ENCODE measurements at regions not wholly inside any gene's neighbourhood (a gene's known extent, or its start where the extent isn't known, plus 50 kb on each side); places are given as distances from the start of the nearest gene placed in this dataset.
"Not testable (repeated sequence)": the region's sequence is repeated elsewhere in the genome, so short reads cannot be mapped to it uniquely, and the experiment has no call there.

DNA sequence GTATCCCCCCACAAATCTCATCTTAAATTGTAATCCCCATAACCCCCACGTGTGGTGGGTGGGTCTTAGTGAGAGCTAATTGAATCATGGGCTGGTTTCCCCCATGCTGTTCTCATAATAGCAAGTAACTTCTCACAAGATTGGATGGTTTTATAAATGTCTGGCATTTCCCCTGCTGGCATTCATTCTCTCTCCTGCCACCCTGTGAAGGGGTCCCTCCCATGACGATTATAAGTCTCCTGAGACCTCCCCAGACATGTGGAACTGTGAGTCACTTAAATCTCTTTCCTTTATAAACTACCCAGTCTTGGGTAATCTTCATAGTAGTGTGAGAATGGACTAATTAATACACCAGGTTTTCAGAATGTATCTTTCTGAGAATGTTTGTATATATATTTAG lies 1159.4 kb downstream of the FAM181B start:
- H3K4me3 ChIP-seq, result no peak overlapping the region
- DNase-seq (ENCODE audit: low spot score), result no peak
- no peak overlapping the region for H3K27ac ChIP-seq
- TF ChIP-seq, protein P1, sequence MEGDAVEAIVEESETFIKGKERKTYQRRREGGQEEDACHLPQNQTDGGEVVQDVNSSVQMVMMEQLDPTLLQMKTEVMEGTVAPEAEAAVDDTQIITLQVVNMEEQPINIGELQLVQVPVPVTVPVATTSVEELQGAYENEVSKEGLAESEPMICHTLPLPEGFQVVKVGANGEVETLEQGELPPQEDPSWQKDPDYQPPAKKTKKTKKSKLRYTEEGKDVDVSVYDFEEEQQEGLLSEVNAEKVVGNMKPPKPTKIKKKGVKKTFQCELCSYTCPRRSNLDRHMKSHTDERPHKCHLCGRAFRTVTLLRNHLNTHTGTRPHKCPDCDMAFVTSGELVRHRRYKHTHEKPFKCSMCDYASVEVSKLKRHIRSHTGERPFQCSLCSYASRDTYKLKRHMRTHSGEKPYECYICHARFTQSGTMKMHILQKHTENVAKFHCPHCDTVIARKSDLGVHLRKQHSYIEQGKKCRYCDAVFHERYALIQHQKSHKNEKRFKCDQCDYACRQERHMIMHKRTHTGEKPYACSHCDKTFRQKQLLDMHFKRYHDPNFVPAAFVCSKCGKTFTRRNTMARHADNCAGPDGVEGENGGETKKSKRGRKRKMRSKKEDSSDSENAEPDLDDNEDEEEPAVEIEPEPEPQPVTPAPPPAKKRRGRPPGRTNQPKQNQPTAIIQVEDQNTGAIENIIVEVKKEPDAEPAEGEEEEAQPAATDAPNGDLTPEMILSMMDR (IDR thresholded peaks at IDR 0.05), result no peak

DNA sequence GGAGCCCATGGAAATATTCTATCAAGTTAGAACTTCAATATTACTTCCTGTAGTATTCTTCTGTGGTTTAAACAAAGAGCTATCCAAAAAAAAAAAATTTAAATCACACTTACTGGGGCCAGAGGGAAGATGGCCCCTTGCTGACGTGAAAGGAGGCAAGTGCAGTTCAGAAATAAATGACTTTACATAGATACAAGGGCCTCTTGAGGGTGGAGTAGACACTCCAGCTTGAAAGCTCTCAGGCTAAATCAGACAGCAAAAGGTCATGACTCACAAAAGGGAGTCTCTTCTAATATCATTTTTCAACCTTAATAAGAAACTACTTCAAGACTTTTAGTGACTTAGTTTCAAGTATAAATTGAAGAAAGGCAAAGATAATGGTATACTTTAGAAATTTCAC lies 1160.3 kb downstream of the FAM181B start:
- TF ChIP-seq, protein P1 (IDR thresholded peaks at IDR 0.05), result no peak
- Histone ChIP-seq H3K27ac (no peak overlapping the region), H3K4me3 (no peak overlapping the region)
- no peak for DNase-seq (ENCODE audit: low spot score)

DNA sequence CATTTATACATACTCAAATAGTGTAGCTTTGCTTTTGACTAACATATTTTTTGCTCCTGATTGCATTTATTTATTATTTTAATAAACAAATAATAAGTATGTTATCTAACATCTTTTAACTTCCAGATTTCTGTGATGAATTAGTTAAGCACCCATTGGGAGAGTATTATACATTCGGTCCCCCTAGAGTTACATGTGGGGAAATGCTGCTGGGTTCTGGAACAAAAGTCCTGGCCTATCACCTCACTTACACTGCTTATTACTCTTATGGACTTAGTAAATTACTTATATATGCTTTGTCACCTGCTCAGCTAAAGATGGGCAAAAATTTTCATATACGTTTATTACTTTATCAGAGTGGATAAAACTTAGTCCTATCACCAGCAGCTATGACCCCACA lies 1163.0 kb downstream of the FAM181B start:
- H3K4me3 ChIP-seq, result no peak overlapping the region
- no peak overlapping the region for H3K27ac ChIP-seq
- no peak for DNase-seq (ENCODE audit: low spot score)
- TF ChIP-seq, protein P1 (IDR thresholded peaks at IDR 0.05), result no peak

DNA sequence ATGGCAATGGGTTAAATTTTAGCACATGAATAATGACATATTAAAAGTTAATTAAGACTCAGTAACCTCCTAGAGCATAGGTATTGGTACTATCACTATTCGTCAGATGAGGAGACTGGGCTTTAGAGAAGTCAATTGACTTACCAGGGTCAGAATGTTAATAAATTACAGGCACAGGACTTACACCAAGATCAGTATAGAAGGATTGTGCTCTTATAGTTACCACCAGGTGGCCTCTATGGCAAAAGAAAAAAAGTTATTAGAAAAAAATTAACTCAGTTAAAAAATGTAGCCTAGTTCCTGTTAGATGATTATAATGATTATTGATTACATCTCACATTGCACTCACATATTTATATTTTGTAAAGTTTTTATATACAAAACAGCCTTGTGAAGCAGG lies 1163.7 kb downstream of the FAM181B start:
- TF ChIP-seq, protein P1 (IDR thresholded peaks at IDR 0.05), result no peak
- DNase-seq (ENCODE audit: low spot score), result no peak

DNA sequence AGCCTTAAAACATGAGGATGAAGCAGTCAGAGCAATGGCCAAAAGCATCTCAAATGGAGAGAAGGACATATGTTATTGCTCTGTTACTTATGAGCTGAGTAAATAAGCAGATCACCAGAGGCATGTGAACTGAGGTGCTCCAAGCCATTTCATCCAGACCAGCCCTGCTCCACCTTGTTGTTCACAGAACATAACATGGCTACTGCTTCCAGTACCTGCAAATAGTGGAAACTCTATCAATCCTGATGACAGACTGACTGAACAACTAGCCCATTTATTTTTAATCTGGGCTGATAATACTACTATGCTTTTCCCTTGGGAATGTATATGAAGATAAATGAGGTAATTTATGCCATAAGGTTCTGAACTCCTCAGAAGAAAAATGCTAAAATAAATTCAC lies 1164.7 kb downstream of the FAM181B start:
- DNase-seq (ENCODE audit: low spot score), result no peak
- TF ChIP-seq, protein P1 (IDR thresholded peaks at IDR 0.05), result no peak
- H3K27ac ChIP-seq, result no peak overlapping the region
- H3K4me3 ChIP-seq, result no peak overlapping the region

More for the DNA sequence above, 1163.7 kb downstream of the FAM181B start:
- no peak overlapping the region for H3K4me3 ChIP-seq
- no peak overlapping the region for H3K27ac ChIP-seq

DNA sequence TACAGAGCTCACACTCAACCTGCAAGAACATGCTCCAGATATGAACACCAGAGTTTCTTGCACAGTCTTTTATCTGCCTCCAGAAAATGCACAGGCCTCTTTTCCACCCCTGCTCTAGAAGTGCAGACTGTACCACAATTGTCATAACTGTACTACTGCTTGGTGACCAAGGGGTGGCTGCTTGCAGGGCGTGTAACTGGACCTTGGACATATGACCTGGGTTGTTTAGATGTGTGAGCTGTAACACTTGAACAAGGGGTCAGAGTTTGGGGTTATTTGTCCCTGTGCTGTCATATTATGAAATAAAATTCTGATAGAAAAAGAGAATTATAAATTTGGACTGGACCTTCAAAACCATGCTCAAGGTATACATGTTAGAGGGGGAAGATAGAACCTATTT lies 1185.5 kb downstream of the FAM181B start:
- no peak for DNase-seq (ENCODE audit: low spot score)
- TF ChIP-seq, protein P1 (IDR thresholded peaks at IDR 0.05), result no peak
- H3K27ac ChIP-seq, result no peak overlapping the region
- no peak overlapping the region for H3K4me3 ChIP-seq

DNA sequence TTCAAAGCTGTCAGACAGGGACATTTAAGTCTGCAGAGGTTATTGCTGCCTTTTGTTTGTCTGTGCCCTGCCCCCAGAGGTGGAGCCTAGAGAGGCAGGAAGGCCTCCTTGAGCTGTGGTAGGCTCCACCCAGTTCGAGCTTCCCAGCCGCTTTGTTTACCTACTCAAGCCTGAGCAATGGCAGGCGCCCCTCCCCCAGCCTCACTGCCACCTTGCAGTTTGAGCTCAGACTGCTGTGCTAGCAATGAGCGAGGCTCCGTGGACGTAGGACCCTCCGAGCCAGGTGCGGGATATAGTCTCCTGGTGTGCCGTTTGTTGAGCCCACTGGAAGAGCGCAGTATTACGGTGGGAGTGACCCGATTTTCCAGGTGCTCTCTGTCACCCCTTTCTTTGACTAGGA lies 1193.9 kb downstream of the FAM181B start:
- not testable (repeated sequence) for DNase-seq (ENCODE audit: low spot score); H3K4me3 ChIP-seq; H3K27ac ChIP-seq

DNA sequence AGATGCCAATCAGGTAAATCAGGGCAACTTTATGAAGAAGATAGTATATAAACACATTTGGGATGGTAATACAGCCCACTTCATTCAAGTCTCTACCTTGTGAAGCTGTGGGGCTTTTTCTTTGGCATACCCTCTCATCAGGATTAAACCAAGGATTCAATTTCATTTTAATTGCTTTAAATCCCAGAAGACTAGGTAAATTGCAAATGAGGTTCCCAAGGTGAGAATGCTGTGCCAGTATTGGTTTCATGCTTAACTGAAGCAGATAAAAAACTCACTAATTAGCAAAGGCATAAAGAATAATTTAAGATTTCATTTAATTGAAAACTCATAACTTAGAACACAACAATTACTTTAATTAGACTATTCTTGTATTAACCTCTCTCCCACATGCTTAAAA lies 1218.1 kb downstream of the FAM181B start:
- TF ChIP-seq, protein P1 (IDR thresholded peaks at IDR 0.05), result no peak
- no peak overlapping the region for H3K27ac ChIP-seq
- no peak overlapping the region for H3K4me3 ChIP-seq
- DNase-seq (ENCODE audit: low spot score), result no peak

Measured in coronary artery (tissue), 2 donors.